Hepatocyte (in vitro differentiated cells): ENCODE measurements at regions not wholly inside any gene's neighbourhood (a gene's known extent, or its start where the extent isn't known, plus 50 kb on each side); places are given as distances from the start of the nearest gene placed in this dataset.

ENCODE experiments used
- DNase-seq: peaks from one replicate; pipeline ENCODE4 v3.0.0-alpha.2; 2016; ENCODE audit warnings: low spot score
- H2AFZ ChIP-seq: fragments of 200-600 bp; sonication (generic); 2 replicates; pipeline ENCODE4 v1.6.0; 2016; ENCODE audit warnings: antibody characterized with exemption, mild to moderate bottlenecking
- H3K27ac ChIP-seq: fragments of 200-600 bp; sonication (generic); 2 replicates; pipeline ENCODE4 v1.5.1; 2016; ENCODE audit warnings: mild to moderate bottlenecking
- H3K27me3 ChIP-seq: fragments of 200-600 bp; sonication (generic); 2 replicates; pipeline ENCODE4 v1.6.1; 2016
- H3K36me3 ChIP-seq: fragments of 200-600 bp; sonication (generic); replicated peaks from 2 replicates; pipeline ENCODE4 v1.5.1; 2016; ENCODE audit warnings: low read depth; ENCODE audit not compliant: insufficient read depth
- H3K4me1 ChIP-seq: fragments of 200-600 bp; sonication (generic); 2 replicates; pipeline ENCODE4 v1.5.1; 2016; ENCODE audit warnings: mild to moderate bottlenecking, moderate library complexity; ENCODE audit not compliant: insufficient read depth
- H3K4me2 ChIP-seq: fragments of 200-600 bp; sonication (generic); 2 replicates; pipeline ENCODE4 v1.6.0; 2016
- H3K4me3 ChIP-seq: fragments of 200-600 bp; sonication (generic); 2 replicates; pipeline ENCODE4 v1.5.1; 2016; ENCODE audit warnings: mild to moderate bottlenecking
- H3K79me2 ChIP-seq: fragments of 200-600 bp; sonication (generic); 2 replicates; pipeline ENCODE4 v1.6.0; 2017; ENCODE audit warnings: mild to moderate bottlenecking
- H3K9me2 ChIP-seq: fragments of 200-600 bp; sonication (generic); replicated peaks from 2 replicates; pipeline ENCODE4 v1.6.0; 2017; ENCODE audit warnings: mild to moderate bottlenecking; ENCODE audit not compliant: insufficient read depth
- H3K9me3 ChIP-seq: fragments of 200-600 bp; sonication (generic); 2 replicates; pipeline ENCODE4 v1.5.1; 2016; ENCODE audit warnings: low read depth, mild to moderate bottlenecking
- H4K20me1 ChIP-seq: fragments of 200-600 bp; sonication (generic); 2 replicates; pipeline ENCODE4 v1.6.0; 2016; ENCODE audit warnings: mild to moderate bottlenecking; ENCODE audit not compliant: insufficient read depth, poor library complexity, severe bottlenecking
- EZH2 ChIP-seq: fragments of 200-600 bp; sonication (generic); IDR thresholded peaks from 2 replicates; pipeline ENCODE4 v1.6.1; 2016; ENCODE audit warnings: antibody characterized with exemption, mild to moderate bottlenecking, borderline replicate concordance
- EZH2phosphoT487 ChIP-seq: fragments of 200-600 bp; sonication (generic); IDR thresholded peaks from one replicate; pipeline ENCODE4 v1.6.1; 2018; ENCODE audit warnings: antibody characterized with exemption, mild to moderate bottlenecking, low read depth, moderate library complexity; ENCODE audit not compliant: unreplicated experiment, severe bottlenecking
- WGBS: methylation state at CpG from one replicate; pipeline ENCODE4 v1.1.6; 2016; ENCODE audit warnings: low lambda C conversion rate; ENCODE audit errors: missing lambda C conversion rate; 5-methylcytosine and 5-hydroxymethylcytosine counted together
- TF ChIP-seq, protein P1 (sequence below): fragments of 200-600 bp; sonication (generic); IDR thresholded peaks from 2 replicates; pipeline ENCODE4 v1.5.1; 2016; ENCODE audit warnings: antibody characterized with exemption, mild to moderate bottlenecking; ENCODE audit not compliant: poor library complexity

DNA sequence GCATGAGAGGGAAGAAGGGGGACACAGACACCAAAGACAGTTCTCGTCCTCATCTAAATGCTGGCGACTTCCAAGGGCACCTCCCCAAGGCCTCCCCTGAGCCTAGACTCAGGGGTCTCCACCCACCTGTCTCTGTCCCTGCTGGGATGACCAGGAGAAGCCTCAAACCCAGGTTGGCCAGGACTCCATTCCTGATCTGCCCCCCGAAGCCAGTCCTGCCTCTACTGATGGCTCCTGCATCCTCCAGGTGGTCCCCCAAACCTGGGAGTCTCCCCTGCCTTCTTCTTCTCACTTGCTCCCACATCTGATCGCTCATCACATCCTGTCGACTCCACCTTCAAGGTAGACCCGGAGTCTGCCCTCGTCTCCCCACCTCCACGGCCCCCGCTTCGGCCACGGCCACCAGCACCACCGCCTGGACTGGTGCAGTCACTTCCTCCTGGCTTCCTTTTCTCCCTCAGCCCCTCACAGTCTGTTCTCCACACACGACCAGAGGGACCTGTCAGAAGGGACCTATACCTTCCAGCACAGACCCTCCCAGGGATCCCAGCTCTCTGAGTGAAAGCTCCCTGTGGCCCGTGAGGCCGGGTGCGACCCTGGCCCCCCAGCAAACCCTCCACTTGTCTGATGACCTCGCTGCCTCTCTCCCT lies 92.1 kb downstream of the CEBPB start:
- Histone ChIP-seq H2AFZ (no peak overlapping the region), H3K4me3 (no peak overlapping the region), H3K79me2 (no peaks in the 10 kb centered on the region), H3K4me1 (peaks cover 39% of the 10 kb centered on the region), H3K27me3 (no peaks in the 10 kb centered on the region), H3K4me2 (no peak overlapping the region), H3K9me3 (no peaks in the 10 kb centered on the region), H3K27ac (no peak overlapping the region), H3K9me2 (no peaks in the 10 kb centered on the region), H4K20me1 (no peaks in the 10 kb centered on the region), H3K36me3 (no peaks in the 10 kb centered on the region)
- no peak for TF ChIP-seq EZH2
- no peak for TF ChIP-seq EZH2phosphoT487
- TF ChIP-seq, protein P1, sequence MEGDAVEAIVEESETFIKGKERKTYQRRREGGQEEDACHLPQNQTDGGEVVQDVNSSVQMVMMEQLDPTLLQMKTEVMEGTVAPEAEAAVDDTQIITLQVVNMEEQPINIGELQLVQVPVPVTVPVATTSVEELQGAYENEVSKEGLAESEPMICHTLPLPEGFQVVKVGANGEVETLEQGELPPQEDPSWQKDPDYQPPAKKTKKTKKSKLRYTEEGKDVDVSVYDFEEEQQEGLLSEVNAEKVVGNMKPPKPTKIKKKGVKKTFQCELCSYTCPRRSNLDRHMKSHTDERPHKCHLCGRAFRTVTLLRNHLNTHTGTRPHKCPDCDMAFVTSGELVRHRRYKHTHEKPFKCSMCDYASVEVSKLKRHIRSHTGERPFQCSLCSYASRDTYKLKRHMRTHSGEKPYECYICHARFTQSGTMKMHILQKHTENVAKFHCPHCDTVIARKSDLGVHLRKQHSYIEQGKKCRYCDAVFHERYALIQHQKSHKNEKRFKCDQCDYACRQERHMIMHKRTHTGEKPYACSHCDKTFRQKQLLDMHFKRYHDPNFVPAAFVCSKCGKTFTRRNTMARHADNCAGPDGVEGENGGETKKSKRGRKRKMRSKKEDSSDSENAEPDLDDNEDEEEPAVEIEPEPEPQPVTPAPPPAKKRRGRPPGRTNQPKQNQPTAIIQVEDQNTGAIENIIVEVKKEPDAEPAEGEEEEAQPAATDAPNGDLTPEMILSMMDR = no peak
- 93% methylated on average over 17 of the region's 17 CpGs for WGBS
- DNase-seq = no peak

DNA sequence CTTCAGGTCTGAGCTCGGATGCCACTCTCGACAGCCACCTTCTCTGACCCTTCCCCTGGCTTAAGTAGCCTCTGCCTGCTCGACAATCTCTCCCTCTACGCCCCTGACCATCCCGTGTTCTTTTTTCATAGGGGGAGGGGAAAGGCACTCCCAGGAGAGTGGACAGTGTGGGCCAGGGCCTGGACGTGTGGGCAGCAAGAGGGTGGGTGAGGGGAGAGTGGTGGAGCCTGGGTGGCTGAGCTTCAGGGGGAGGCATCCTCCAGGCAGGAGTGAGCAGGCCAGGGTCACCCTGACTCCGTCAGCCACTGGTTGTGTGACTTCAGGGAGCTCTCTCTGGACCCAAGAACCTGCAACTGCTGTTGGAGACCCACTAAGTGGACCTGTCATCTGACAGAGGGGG lies 92.7 kb downstream of the CEBPB start:
- Histone ChIP-seq H3K4me1 (peaks cover 32% of the 10 kb centered on the region), H3K36me3 (no peaks in the 10 kb centered on the region), H3K27ac (no peak overlapping the region), H3K9me3 (no peaks in the 10 kb centered on the region), H2AFZ (no peak overlapping the region), H3K4me3 (no peak overlapping the region), H3K79me2 (no peaks in the 10 kb centered on the region), H3K9me2 (no peaks in the 10 kb centered on the region), H3K4me2 (no peak overlapping the region), H3K27me3 (no peaks in the 10 kb centered on the region), H4K20me1 (no peaks in the 10 kb centered on the region)
- DNase-seq = no peak
- TF ChIP-seq, protein P1 = no peak
- TF ChIP-seq EZH2phosphoT487 (no peak), EZH2 (no peak)
- WGBS = 82% methylated on average over 7 of the region's 7 CpGs

DNA sequence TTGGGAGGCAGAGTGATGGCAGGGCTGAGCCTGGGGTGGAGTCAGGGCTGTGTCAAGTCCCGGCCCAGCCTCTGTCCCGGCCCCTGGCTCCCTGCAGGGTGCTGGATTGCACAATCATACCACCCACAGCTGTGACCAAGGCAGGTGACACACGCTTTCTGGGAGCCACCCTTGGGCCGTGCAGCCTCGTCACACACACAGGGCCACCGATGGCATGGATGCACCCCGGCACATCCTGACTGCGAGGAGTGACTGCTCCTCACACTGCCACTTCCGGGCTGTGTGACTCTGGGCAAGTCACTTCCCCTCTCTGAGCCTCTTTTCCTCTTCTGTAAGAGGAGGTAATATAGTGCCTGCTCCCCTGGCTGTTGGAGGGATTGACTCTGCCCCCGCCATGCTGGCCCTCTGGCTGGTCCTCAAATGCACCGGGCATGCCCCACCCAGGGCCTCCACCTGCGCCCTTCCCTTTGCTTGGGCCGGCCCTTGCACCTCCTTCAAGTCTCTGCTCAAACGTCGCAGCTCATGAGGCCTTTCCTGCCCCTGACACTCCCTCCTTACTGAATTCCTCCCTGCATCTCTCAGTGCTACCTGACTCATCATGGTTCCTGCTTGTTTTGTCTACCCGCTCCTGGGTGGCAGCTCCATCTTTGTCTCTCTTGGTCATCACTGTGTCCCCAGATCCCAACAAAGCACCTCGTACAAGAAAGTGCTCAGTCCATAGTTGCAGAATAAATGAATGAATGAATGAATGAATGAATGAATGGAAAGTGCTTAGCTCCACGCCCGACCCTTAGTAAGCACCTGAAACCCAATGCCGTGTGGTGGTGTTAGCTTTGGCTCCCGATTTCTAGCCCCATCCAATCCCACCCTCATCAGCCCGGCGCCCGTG lies 93.5 kb downstream of the CEBPB start:
- Histone ChIP-seq H3K27me3 (no peaks in the 10 kb centered on the region), H3K4me2 (no peak overlapping the region), H2AFZ (no peak overlapping the region), H3K9me2 (no peaks in the 10 kb centered on the region), H4K20me1 (no peaks in the 10 kb centered on the region), H3K4me3 (no peak overlapping the region), H3K9me3 (no peaks in the 10 kb centered on the region), H3K36me3 (no peaks in the 10 kb centered on the region), H3K4me1 (peaks cover 28% of the 10 kb centered on the region), H3K27ac (peak overlapping the region; percentile 89), H3K79me2 (no peaks in the 10 kb centered on the region)
- WGBS = 72% methylated on average over 23 of the region's 24 CpGs
- TF ChIP-seq EZH2phosphoT487 (no peak), EZH2 (no peak)
- TF ChIP-seq, protein P1 = no peak
- DNase-seq = peak; percentile 47
